GM21717 (cell line): ENCODE measurements at regions not wholly inside any gene's neighbourhood (a gene's known extent, or its start where the extent isn't known, plus 50 kb on each side); places are given as distances from the start of the nearest gene placed in this dataset.

Source experiments
- ATAC-seq: cut with Tn5 transposase; IDR thresholded peaks from one replicate; pipeline ENCODE4 v1.9.1; 2021; ENCODE audit warnings: mild to moderate bottlenecking, moderate library complexity; ENCODE audit not compliant: unreplicated experiment

DNA sequence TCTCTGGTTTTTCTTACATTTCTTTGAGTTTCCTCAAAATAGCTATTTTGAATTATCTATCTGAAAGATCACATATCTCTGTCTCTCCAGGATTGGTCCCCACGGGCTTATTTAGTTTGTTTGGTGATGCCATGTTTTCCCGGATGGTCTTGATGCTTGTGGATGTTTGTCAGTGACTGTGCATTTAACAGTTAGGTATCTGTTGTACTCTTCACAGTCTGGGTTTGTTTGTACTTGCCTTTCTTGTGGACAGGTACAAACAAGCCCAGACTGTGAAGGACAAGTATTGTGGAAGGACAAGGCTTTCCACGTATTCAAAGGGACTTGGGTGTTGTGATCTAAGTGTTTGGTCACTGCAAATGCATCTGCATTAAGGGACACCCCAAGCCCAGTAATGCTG lies 49.9 kb upstream of the TOP1 start:
- ATAC-seq: no peak
